HCEC 1CT (cell line): ENCODE measurements at regions not wholly inside any gene's neighbourhood (a gene's known extent, or its start where the extent isn't known, plus 50 kb on each side); places are given as distances from the start of the nearest gene placed in this dataset.

Source experiments
- DNase-seq: peaks from one replicate; pipeline ENCODE4 v3.0.0-alpha.2; 2017

DNA sequence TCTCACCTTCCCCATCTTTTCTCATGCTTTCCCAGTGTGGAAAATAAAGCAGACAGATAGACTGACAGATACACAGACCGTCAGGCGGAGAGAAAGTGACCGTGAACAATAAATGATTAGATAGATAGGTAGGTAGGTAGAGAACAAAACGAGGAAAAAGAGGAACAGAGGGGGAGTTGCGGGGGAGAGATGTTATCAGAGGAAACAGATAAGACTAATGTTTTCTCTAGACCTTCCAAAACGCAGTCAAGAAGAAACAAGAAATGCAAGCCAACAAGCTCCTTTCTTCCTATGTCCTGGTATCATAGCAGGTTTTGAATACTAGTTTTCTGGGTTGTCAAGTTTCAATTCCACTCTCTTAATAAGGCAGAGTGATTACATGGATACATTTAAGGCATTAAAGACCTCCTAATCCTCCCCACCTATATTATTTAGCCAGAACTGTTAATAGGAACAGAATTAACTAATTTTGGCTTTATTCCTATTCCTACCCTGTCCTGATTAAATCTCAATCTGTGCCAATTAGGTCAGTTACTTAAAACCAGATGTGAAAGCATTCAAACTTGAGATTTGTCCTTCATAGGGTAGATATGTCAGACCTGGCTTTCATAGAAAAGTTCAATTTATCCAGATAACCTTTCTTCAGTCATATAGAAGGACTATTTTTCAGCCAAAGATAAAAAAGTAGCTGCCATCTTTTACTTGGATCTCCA lies 89.0 kb upstream of the PTPRR start:
- no peak for DNase-seq

GRCh38 chr12:71008616-71009015 lies 88.1 kb upstream of the PTPRR start:
- DNase-seq: no peak

DNA sequence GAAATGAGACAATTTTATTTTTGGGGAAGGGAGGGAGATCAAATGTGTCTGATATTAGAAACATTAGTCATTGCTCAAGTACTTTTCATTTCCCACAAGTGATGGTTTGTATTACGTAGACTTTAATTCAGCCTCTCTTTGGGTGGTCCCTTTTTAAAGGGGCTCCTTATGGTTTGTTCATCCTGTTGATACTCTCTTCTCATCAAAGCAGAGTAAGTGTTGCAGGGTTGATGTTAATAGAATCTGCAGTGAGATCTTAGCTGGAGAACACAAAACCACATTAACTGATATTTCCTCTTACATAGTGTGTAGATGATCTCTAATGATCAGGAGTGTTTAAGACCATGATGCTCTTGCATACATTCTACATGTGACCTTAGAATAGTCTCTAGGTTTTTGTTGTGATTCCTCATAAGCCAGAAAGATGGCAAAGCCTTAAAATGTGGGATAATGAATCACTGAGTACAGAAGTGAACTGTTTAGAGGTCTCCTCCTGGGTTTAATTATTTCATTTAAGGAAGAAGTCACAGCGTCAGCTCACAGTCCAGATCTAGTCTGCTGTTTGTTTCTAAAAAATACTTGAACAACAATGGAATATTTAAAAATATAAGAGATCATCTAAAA lies 87.4 kb upstream of the PTPRR start:
- DNase-seq: no peak

GRCh38 chr12:71007020-71007419 lies 86.5 kb upstream of the PTPRR start:
- no peak for DNase-seq

DNA sequence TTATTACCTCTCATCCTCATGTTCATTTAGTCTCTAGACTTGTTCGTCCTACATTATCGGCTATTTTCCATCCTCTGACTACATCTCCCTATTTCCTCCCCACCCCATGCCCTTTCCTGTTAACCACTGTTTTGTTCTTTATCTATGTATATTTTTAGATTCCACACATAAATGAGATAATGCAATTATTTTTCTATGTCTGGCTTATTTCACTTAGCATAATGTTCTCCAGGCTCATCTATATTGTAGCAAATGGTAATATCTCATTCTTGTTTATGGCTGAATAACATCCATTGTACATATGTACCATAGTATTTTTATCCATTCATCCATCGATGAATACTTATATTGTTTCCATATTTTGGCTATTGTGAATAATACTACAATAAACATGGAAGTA lies 84.6 kb upstream of the PTPRR start:
- DNase-seq: no peak

GRCh38 chr12:71004578-71004977 lies 84.0 kb upstream of the PTPRR start:
- no peak for DNase-seq

GRCh38 chr12:71000748-71001147 lies 80.2 kb upstream of the PTPRR start:
- no peak for DNase-seq

GRCh38 chr12:71000255-71000654 lies 79.7 kb upstream of the PTPRR start:
- DNase-seq: no peak

DNA sequence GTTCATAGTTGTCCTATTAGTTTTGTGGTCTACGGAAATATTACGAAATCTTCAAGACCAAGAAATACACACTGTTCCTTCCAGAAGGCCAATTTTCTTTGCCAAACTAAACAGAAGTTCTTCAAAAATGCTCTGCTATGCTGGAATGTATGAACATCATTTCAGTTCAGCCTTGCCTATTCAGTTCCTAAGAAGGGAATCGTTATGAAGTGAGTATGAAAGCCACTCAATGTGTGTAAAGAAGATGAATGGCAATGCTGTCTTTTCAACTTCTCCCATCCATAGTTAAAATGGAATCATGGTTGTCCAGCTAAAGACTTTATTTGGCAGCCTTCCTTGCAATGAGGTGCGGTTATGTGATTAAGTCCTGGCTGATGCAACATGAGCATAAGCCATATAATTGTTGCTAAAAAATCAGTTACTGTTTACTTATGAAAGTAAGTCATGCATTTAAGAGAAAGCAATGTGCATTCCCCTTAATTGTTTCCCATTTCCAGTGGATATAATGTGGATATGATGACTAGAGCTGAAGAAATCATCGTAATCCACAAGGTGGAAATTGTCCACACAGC lies 73.8 kb upstream of the PTPRR start:
- peak; percentile 84 for DNase-seq

- DNase-seq: no peak
These were observed 68.7 kb upstream of the PTPRR start for GRCh38 chr12:70989232-70989631.

DNA sequence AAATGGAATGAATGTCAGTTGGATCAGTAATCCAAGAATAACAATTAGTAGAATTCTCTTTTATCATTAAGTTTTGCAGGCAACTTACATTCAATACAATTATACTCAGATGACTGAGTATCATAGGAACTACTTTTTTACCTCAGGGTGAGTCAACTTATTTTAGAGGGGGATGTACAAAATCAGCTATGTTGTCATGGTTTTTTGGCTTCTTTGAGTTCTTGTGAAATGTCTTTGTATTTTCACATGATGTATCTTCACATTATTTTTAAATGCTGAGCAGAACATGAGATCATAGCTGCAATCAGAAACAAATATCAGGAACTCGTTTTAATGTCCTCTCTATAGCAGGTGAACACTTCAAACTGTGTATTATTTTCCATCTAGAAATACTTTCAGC lies 65.3 kb upstream of the PTPRR start:
- DNase-seq: peak; percentile 82

GRCh38 chr12:70983692-70984091 lies 63.2 kb upstream of the PTPRR start:
- DNase-seq: no peak

DNA sequence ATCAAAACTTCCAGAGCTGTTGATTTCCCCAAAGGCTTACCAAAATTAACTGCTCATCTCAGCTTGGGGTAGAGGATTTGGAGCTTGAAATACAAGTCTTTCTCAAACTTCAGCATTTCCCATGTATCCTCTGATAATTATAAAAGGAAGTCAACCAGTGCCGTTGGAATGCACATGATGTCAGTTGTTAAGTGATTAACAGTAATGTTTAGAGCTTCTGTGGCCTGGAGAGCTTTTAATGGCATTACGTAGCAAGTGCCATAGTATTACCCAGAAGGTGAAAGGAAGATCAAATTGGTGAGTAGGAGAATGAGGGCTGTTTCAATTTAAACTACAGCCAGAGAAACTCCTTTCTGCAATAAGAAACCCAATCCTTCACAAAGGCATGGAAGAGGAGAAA lies 62.5 kb upstream of the PTPRR start:
- DNase-seq: peak; percentile 63

GRCh38 chr12:70982286-70982685 lies 61.7 kb upstream of the PTPRR start:
- DNase-seq: no peak

DNA sequence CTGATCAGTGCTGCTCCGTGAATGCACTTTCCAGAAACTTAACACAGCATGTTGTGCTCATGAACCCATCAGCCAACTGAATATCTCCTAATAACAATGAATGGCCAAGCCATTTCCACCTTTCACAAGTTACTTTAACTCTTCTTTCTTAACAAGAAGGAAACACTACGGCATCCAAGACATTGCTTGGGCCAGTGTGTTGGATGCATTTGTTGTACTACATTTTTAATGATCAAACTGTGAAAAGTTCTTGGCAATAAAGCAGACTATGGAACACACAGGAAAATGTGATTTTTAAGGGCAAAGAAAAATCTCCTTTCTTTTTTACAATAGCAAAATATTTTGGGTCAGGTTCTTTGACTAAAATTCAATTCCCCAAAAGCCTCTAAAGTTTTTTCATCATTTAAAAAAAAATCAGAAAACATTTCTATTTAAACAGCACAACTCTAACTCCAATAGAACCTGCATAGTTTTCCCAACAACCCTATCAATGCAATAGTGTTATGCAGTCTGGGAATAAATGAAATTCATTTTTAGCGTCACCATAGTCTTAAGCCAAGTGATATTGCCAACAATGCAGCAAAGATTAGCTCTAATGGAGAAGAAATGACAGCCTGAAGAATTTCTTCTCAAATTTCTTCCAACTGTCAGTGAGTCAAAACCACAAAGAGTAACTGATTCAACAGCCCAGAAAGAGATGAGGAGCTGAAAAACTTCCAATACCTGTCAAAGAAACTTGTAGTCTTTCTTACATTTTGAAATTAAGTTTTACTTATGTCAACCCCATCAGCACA lies 50.7 kb upstream of the PTPRR start:
- peak; percentile 64 for DNase-seq
